Epithelial cell of proximal tubule (primary cell): ENCODE measurements at regions not wholly inside any gene's neighbourhood (a gene's known extent, or its start where the extent isn't known, plus 50 kb on each side); places are given as distances from the start of the nearest gene placed in this dataset.

Experiments
- DNase-seq: peaks from one replicate; pipeline ENCODE4 v3.0.0-alpha.2; 2011; ENCODE audit warnings: low read depth
- H3K4me3 ChIP-seq: 2 replicates; pipeline ENCODE4 v1.5.1; 2011; ENCODE audit warnings: low read depth, mild to moderate bottlenecking, low read length
- TF ChIP-seq, protein P1 (sequence below): conservative IDR thresholded peaks from 2 replicates; pipeline ENCODE4 v1.5.1; 2012; ENCODE audit warnings: low read depth, mild to moderate bottlenecking, low read length

DNA sequence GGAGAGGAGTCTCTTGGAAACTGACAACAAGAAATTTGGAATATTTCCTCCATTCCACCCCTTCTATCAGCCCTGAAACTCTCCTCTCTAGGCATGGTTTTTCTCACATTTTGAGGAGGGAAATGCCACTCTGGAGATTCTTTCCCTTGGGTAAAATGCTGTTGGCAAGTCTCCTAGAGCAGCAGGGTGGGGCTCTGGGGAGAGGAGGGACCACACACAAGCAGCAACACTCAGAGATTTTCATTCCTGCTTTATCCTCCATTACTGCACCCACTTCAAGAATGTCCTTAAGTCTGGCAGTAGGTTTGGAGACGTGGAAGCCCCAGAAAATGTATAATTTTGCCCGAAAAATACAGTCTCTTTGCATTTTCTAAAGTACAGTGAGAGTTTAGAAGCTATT, 130.8 kb upstream of the FLRT2 start:
- no peak overlapping the region for H3K4me3 ChIP-seq
- no peak for DNase-seq
- TF ChIP-seq, protein P1, sequence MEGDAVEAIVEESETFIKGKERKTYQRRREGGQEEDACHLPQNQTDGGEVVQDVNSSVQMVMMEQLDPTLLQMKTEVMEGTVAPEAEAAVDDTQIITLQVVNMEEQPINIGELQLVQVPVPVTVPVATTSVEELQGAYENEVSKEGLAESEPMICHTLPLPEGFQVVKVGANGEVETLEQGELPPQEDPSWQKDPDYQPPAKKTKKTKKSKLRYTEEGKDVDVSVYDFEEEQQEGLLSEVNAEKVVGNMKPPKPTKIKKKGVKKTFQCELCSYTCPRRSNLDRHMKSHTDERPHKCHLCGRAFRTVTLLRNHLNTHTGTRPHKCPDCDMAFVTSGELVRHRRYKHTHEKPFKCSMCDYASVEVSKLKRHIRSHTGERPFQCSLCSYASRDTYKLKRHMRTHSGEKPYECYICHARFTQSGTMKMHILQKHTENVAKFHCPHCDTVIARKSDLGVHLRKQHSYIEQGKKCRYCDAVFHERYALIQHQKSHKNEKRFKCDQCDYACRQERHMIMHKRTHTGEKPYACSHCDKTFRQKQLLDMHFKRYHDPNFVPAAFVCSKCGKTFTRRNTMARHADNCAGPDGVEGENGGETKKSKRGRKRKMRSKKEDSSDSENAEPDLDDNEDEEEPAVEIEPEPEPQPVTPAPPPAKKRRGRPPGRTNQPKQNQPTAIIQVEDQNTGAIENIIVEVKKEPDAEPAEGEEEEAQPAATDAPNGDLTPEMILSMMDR, result no peak

DNA sequence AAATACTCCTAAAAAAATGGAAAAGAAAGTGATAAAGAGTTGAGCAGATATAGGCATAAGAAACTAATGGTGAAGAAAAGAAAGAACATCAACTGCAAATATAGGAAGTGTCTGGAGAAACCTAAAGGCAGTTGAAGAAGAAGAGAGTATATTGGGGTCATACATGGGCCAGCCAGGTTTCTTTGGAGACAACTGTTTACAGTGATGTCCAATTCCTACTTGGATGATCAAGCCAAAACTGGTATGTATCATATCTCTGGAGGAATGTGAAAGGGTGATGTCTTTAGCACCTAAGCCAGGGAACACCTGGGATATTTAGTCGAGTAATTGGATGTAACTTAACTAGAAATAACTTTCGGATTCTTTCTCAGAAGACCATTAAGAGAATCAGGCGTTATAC, 129.3 kb upstream of the FLRT2 start:
- DNase-seq, result no peak
- H3K4me3 ChIP-seq, result no peak overlapping the region
- TF ChIP-seq, protein P1, result no peak

DNA sequence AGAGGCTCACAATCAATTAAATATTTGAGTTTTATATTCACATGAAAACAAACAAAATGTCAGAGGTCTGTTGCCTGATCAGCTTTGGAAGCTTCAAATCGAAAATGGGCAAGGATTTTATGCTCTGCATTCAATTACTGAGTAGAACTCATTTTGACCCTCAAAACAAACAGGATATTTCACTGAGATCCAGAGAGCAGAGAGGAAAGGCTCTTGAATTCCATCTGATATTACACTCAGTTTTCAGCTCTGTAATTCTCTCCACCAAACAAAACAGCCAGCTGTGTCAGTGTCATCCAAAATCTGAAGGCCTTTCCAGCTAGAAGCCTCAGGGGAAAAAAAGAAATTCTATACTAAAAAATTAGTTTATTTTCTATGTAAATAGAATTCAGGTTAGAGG, 128.6 kb upstream of the FLRT2 start:
- TF ChIP-seq, protein P1, result no peak
- H3K4me3 ChIP-seq, result no peak overlapping the region
- no peak for DNase-seq

DNA sequence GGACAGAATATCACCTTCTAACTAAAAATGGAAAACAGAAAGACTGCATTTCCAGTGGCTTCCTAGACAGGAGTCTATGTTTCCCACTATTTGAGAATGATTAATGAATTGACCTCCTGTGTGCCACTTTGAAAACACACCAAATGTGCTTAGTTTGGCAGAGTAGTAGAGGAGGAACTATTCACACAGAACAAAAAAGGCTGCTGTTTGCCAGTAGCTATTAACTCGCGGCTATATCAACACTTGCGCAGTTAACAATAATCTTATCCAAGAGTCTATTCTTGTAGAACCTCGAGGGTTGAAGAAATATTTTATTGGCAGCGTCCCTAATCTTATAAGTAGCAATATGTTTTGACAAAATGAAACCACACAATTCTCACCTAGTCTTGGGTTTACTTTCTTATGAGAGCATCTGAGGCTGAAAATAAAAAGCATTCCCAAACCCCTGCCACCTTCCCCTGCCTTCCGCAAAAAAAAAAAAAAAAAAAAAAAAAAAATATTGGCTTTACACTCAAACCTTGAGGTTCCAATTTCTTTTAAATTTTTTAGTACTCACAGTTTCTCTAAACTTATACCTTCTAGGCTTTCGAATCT, 127.3 kb upstream of the FLRT2 start:
- H3K4me3 ChIP-seq, result no peak overlapping the region
- TF ChIP-seq, protein P1, result no peak
- DNase-seq, result no peak

DNA sequence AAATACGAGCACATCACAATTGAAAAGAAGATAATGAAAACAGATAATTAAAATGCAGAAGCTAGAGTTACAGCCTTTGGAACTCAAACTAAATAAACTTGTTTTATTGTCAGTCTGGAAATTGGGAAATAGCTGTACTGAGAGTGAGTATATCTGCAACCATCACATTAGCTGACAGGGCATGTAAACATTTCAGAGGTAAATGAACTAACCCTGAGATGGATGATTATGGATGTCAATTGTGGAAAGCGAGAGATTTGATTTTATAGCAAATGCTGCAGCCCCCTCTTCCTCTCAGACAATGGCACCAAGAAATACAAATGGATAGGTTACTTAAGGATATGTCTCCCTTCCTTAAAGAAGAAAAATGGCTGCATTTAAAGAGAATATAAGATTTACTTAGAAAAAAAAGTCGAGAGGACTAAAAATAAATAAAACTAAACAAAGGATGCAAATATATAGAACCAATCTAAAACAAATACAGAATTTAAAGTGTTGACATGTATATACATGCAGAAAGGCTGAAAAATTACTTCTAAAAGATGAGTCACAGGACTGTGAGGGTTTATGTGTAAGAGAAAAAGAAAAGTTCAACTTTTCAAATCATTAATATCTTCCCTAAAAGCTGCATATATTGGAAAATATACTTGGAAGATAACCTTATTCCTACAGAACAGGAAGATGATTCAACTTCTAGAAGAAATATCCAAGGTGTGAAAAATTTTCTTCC, 120.3 kb upstream of the FLRT2 start:
- H3K4me3 ChIP-seq, result no peak overlapping the region
- DNase-seq, result no peak
- TF ChIP-seq, protein P1, result no peak

DNA sequence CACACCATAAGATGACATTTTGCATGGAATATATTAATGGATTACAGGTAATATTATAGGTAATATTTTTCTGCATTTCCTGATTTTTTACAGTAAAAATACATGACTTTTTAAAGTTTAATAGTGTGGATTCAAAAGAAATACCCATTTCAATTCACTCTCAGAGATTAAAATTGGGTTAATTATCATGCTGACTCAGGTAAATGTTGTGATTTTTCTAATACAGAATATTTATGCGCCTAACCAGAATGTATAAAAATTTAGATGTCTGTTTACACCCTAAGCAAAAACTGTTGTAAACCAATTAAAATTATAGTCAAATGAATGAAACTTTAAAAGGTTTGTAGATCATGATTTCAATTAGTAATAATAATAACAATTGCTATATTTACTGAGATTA, 117.2 kb upstream of the FLRT2 start:
- DNase-seq, result no peak
- no peak overlapping the region for H3K4me3 ChIP-seq
- TF ChIP-seq, protein P1, result no peak
